ENCODE measurements at regions not wholly inside any gene's neighbourhood (a gene's known extent, or its start where the extent isn't known, plus 50 kb on each side); places are given as distances from the start of the nearest gene placed in this dataset.
"Not testable (repeated sequence)": the region's sequence is repeated elsewhere in the genome, so short reads cannot be mapped to it uniquely, and the experiment has no call there.

DNA sequence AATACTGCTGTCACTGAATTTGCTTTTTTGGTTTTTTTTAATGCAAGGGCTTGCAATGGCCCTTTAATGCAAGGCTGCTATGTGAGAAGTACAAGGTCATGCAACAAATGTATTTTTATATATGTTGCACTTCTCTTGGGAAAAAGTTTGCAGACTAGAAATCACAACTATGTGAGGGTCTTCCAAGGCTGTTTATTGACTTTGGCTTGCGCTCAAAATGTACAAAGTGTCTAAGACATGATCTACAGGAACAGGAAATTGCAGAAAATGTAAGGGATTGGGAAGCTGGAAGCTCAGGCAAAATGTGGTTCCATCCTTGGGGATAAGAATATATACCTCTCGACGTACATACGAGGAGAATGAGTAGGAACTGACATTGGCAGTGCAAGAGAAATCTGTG lies 92.2 kb upstream of the F13A1 start:
- DNase-seq = no peak

DNA sequence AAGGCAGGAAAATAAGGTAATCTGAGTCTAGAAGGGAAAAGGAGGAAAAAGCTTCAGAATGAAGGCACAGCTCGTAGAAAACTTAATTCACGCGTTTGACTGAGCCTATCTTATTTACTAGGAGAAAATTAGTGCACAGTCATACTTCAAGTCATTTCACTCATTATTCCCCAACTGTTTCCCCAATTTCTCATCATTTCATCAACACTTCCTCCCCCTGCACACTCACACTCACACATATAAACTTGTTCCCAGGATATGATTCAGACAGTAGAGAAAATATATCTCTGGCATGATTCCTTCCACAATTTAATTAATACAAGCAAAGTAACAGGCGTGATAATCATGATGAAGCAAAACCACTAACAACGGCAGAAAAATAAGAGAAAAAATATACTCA lies 94.5 kb upstream of the F13A1 start:
- no peak for DNase-seq

DNA sequence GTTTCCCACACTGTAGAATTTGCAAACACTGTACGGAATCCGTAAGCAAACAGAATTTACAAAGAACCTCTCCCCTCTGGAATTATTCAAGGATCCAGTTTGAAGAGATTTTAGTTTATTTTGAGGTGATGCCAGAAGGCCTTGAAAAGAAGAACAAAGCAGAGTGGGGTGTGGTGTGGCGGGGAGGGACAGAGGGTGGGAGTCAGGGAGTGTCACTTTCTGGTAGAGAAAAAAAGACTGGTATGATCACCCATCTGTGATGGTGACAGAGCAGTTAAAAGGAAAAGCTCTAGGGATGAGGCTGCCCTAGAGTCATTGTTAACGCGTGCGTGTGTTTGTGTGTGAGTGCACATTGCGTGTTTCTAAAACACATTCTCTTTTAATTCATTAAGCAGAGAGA lies 97.0 kb upstream of the F13A1 start:
- DNase-seq = no peak

DNA sequence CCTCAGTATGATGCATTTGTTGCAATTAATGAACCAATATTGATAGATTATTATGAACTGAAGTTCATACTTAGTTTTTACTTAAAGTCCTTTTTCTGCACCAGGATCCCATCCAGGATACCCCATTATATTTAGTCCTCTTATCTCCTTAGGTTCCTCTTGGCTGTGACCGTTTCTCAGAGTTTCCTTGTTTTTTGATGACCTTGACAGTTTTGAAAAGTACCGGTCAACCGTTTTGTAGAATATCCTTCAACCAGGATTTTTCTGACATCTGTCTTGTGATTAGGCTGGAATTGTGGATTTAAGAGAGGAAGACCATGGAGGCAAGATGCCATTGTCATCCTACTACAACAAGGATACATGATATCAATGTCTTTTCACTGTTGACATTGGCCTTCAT lies 98.0 kb upstream of the F13A1 start:
- DNase-seq = no peak

DNA sequence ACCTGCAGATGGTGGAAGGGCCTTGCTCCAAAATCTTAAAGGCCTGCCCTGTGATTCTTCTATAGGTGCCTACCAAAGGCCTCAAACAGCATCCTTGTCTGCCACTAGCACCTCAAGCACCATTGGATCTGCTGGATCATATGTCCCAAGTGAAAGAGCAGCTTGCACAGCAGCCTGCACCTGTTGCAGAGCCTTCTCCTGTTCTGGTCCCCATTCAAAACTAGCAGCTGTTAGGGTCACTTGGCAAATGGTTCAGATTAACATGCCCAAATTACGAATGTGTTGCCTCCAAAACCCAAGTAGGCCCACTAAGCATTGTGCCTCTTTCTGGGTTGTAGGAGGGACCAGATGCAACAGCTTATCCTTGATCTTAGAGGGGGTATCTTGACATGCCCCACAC lies 99.6 kb upstream of the F13A1 start:
- DNase-seq = no peak

DNA sequence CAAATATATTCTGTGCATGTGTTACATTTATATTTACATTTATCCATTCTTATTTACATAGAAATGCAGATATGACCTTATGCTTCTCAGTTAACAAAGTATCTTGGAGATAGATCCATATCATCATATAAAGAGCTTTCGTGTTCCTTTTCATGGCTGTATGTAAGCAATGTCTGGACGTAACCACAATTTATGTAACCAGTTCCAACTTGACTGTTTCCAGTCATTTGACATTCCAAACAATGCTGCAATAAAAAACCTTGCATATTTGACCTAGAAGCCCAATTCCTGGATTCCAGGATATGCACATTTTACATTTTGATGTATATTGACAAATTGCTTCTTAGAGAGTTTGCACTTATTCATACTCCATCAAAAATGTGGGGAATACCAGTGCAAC lies 113.7 kb upstream of the F13A1 start:
- DNase-seq = no peak

DNA sequence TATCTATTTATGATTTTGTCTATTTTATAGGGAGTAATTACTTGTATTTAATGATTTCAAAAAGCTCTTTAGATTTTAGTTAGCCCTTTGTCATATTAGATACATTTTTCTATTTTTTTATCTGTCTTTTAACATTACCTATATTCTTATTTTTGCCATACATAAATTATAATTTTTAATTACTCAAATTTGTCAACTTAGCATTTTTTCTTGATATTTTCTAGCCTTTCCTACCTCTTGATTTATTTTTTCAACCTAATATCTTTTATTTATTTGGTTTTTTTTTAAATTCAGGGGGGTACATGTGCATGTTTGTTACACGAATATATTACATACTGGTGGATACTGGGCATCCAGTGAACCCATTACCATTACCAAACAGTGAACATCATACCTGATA lies 114.3 kb upstream of the F13A1 start:
- DNase-seq = no peak

DNA sequence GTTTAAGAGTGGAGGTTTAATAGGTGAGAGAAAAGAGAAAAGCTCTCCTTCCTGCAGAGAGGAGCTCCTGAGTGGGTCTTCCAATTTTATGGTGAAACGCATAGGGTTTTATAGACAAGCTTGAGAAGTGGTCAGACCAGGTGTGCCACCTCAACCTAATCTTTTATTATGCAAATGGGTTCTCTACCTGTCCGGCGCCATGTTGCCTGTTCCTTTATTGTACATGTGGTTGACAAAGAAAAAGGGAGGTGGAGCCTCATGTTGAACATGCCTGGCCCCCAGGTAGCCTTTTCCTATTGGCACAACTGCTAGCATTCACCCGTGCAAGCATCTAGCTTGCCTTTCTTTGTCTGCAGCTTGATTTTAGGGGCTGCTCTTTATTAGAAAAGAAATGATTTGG lies 115.9 kb upstream of the F13A1 start:
- DNase-seq = no peak

DNA sequence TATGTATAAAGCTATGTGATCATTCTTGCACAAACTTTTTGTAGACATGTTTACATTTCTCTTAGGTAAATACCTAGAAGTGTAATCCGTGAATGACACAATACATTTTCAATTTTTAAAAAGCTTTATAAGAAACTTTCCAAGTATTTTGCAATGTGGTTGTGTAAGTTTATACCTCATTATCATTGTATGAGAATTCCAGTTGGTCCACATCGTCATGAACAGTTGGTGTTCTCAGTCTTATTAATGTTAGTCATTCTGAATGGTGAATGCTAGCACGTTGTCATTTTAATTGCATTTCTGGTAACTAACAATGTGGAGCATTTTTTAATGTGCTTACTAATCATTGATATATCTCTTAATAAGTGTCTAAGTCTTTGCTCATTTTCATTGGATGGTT lies 116.5 kb upstream of the F13A1 start:
- no peak for DNase-seq

DNA sequence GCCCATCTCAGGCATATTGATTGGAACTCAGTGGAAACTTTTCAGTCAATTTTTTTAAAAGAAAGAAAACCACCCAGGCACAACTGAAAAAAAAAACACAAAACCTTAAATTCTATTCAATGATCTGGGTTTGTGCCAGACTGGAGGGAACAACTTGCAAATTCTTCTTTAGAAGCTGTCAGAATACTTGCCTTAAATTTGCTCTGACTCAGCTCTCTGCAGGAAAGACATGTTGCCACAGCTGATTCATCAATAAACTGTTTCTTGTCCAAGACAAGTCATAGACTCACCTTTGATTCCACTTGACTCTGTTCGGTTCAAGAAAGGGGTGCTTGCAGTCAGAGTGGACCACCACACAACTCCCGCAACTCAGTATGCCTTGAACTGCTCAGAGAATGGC lies 117.8 kb upstream of the F13A1 start:
- no peak for DNase-seq

DNA sequence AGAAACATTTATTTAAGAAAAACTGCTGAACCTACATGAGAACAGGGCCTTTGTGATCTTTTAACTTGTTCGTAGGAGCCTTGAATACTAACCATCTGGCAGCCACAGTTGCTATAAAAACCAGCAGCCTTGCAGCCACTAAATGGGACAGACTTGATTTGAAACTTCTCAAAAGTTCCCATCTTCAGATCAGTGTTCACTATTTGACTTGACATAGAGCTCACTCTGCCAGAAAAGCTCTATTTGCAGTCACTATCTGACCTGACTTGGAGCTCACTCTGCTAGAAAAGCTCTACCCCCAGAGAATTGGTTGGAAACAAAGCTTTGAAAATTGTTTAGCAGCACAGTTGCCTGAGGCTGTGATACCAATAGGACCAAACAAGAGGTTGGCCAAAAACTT lies 119.3 kb upstream of the F13A1 start:
- DNase-seq = no peak

DNA sequence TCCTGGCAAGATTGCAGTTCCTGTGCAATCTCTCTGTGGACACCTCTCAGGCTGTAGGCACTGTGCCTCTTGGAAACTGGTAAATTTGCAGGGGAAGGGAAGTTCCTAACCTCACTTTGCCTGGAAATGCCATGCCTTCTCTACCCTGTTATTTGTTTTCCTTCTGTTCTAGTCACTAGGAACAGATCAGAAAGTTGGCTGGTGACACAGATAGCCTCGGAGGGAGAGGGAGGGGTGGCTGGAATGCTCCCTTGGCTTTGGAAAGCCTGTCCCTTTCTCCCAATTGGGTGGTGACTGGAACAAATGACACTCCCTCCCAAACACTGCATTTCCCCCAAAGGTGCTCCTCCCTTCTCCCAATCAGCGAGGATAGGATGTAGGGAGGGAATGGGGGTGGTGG lies 131.5 kb upstream of the F13A1 start:
- no peak for DNase-seq

DNA sequence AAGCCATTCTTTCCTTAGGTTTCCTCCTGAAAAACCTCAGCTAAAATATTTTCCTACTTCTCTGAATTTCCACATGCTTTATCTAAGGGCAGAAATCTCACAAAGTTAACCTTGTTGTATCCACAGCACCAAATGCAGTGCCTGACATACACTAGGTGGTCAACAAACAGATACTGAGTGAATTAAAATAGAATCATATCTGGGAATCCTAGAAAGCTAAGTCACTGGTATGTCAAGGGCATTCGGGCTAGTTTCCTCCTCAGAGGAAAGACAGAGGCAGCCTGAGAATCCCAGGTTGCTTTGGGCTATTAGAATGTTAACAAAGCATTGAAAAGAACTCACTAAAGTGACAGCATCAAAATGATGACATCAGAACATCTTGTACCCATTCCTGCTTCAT lies 132.7 kb upstream of the F13A1 start:
- DNase-seq = no peak

DNA sequence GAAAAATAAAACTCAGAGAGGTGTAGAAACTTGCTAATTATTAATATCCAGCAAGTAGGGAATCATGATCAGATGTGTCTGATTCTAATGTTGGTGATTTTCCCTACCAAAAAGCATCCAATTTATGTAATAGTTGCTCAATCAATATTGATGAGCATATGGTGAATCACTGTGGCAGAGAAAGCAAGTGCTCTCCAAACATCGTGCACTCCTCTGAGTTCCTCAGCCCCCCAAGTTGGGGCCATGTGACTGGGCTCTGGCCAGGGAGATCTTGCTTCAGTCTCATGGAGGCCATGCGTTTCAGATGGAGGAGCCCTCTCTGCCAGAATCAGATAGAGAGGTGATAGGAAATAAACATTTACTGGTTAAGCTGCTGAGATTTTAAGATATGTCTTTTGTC lies 133.2 kb upstream of the LY86 start:
- no peak for DNase-seq

DNA sequence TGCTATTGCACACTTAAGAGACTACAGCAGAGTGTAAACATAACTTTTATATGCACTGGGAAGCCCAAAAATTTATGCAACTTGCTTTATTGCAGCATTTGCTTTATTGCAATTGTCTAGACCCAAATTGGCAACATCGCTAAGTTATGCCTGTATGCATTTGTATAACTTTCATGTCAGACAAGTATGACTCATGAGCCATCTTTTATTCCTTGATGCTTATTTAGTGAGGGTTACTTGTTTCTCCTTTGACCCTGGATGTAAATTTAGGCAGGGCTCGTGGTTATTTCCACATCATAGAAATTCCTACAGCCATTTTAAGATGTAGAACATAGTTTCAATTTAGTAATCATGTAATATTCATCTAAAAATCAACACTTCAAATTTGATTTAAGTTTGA lies 130.3 kb upstream of the LY86 start:
- no peak for DNase-seq

DNA sequence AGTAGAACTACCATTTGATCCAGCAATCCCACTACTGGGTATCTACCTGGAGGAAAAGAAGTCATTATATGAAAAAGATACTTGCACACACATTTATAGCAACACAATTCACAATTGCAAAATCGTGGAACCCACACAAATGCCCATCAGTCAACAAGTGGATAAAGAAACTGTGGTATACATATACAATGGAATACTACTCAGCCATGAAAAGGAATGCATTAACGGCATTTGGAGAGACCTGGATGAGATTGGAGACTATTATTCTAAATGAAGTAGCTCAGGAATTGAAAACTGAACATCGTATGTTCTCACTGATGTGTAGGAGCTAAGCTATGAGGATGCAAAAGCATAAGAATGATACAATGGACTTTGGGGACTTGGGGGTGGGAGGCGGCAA lies 128.6 kb upstream of the LY86 start:
- not testable (repeated sequence) for DNase-seq

DNA sequence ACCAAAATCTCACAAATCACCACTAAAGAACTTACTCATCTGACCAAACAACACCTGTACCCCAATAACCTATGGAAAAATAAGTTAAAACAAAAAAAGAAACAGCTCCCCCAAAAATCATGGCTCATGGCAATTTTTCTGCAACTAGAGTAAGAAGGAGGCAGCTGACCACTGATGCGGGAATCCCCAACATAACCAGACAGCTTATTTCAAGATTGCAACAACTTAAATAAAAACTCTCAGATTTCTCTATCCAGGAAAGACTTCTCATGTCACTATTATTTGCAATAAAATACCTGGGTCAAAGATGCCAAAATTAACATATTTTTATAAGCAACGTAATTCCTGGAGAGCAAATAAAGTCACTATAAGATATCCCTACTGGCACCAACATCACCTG lies 128.1 kb upstream of the LY86 start:
- DNase-seq = no peak

DNA sequence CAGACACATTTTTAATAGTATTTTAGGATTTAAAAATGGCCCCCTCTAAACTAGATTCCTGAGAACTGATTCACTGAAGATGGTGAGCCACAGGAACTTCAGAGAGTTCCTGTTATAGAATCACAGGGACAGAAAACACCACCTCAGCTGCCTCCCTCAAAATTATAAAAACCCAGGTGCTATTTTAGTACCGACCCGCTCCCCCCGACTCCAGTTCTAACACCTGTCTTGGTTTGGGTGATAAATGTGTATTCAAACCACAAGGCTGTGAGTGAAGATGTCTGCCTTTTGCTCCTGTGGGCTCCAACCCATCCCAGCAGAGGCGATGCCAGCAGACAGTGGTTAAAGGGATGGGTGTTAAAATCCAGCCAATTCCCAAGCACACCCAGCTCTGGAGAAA lies 127.4 kb upstream of the LY86 start:
- no peak for DNase-seq

DNA sequence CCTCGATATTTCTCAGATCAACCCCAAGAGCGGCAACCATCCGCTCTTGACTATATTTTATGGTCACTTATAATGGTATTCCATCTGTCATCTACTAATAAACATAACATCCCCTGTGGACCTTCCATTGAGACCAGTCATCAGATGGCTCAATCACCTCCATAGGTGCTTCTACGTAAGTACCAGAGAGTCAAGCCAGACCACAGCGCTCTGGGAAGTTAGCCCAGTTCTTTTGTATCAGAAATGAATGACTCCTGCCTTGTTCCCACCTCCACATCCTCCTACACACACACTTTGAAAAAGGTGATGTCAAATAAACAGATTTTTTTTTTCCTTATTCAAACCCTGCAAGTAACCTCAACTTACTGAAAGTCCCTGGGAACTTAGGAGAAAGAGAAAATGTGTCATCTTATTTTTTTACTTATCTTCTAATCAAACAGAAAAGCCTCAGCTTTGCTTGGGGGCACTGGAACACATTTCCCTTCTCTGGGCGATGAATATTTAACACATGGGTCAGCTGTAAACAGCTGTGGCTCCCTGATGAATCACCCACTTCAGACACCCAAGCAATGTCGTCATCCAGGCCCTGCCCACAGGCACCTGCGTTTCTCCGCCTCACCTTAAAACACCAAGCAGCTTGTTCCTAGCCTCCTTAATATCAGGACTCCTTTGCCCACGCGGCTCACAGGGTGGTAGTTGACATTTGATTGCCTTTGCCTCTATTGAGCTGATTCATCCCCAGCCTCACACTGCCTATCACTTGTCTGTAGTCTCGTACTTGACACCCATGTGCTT lies 121.4 kb upstream of the LY86 start:
- DNase-seq = no peak

DNA sequence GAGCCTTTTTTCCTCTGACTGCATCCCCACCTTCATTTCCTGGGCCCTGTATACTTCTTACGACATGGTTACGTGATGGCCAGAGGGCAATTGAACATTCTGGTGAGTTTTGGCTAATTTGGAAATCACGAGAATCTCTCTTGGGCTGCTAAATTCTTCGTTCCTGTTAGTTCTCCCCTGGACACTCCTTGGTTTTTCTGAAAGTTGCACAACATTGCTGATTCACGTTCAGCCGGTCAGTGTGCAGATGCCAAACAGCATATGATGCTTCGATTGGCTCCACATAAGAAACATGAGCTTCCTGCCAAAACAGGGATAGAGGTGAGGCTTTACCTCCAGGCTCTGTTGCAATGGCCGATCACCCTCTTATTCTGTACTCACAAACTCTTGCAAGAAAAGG lies 119.4 kb upstream of the LY86 start:
- DNase-seq = no peak

DNA sequence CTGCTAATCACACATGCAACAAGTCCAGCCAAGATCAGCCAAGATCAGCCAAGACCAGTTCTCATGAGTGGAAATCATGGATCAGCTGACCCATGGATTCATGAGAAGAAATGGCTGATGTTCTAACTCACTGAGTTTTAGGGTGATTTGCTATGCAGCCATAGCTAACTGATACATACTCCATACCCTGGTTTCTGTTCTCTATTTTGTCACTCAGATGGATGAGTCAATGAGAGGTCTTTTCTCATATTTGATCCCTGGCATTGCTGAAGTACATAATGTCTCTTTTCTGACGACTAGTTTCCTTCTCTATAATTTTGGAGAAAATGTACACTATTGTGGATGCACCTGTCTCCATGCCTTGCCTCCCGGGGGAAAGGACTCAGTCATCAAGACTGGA lies 118.4 kb upstream of the LY86 start:
- DNase-seq = no peak

DNA sequence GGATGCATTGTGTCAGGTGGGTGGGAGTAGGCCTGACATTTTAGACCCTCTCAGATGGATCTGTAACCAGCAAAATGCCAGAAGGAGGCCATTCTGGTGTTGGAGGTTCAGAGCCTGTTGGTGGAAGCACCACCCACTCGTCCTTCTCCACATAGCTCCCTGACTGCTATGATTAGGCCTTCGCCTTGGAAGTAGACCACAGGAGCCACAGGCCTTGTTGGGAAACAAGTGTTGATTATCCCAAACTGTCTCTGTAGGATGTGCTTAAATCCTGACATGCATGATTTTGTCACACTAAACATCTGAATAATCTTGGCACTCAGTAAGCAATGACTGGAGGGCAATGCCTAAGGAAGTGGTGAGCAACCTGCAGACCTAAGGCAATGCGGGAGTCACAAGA lies 117.2 kb upstream of the LY86 start:
- no peak for DNase-seq

DNA sequence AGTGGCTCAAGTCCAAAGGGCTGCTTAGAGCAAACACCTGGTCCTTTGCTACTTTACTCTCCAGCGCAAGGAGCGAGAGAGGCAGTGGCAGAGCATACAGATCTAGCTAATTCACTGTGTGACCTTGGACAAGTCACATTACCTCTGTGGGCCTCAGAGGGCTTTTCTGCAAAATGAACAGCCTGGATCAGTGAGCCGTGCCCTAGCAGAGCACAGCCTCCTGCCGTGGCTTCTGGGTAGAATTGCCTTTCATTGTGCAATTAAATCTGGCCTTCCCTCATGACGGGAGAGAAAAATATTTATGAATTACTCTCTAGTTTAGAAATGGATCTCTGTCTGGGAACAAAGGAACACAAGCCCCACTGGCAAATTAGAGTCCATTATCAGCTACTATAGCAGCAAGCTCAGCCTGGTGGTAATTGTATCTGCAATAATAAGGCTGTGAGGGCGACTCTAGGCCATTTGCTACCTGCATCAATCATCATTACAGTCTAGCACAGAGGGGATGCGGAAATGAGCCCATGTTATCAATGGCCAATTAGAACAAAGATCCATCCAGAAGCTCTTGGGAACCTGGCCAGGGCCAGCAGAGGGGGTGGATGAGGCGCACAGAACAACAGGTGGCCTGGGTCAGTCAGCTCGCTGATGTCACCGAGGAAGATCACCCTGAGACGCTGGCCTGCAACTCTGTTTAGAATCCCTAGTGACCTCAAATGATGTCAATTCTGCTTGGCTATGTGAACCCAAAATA lies 114.2 kb upstream of the LY86 start:
- peak; percentile 8 for DNase-seq

DNA sequence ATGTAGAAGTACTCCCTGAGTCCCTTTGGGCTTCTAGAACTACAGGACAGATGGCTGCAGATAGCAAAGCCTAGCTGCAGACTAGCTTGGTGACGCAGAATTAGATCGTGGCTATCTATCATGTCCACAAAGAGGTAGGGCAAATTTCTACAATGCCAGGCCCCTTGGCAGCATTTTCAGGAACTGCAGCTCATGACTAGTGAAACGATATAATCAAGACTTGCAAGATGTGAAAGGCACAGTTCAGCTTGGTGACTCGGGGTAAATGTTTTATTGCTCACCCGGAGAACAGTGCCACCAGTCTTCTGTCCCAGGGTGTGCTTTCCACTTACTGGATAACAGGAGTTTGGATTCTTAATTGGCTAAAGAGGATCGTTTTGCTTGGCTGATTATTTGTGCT lies 108.7 kb upstream of the LY86 start:
- no peak for DNase-seq
